Brain microvascular endothelial cell (primary cell): ENCODE measurements at regions not wholly inside any gene's neighbourhood (a gene's known extent, or its start where the extent isn't known, plus 50 kb on each side); places are given as distances from the start of the nearest gene placed in this dataset.

Experiments used
- DNase-seq: peaks from one replicate; pipeline ENCODE4 v3.0.0-alpha.2; 2020
- H3K27ac ChIP-seq: fragments of 250-450 bp; sonication (Bioruptor Pico); 2 replicates; pipeline ENCODE4 v1.5.1; 2020; ENCODE audit warnings: mild to moderate bottlenecking, moderate library complexity
- H3K27me3 ChIP-seq: fragments of 250-450 bp; sonication (Bioruptor Pico); replicated peaks from 2 replicates; pipeline ENCODE4 v1.5.1; 2020; ENCODE audit warnings: mild to moderate bottlenecking
- H3K36me3 ChIP-seq: fragments of 250-450 bp; sonication (Bioruptor Pico); replicated peaks from 2 replicates; pipeline ENCODE4 v1.5.1; 2020; ENCODE audit warnings: mild to moderate bottlenecking
- H3K4me3 ChIP-seq: 2 replicates; pipeline ENCODE4 v1.5.1; 2011; ENCODE audit warnings: low read depth, mild to moderate bottlenecking, control low read depth, low read length, moderate library complexity
- CTCF ChIP-seq: IDR thresholded peaks from 2 replicates; pipeline ENCODE4 v1.5.1; 2011; ENCODE audit warnings: low read depth, mild to moderate bottlenecking, moderate library complexity, low read length, control low read depth, inconsistent platforms; ENCODE audit errors: missing control alignments
- in situ Hi-C: cut with HindIII; loops from 2 replicates; pipeline ENCODE4 v1.10.0; 2017; ENCODE audit warnings: low sequenced_read_pairs, low pct_ligation_motif_present

- in situ Hi-C loops = no loop called here
- Histone ChIP-seq H3K4me3 (no peak overlapping the region), H3K27ac (no peak overlapping the region), H3K27me3 (no peaks in the 10 kb centered on the region), H3K36me3 (no peaks in the 10 kb centered on the region)
- no peak for DNase-seq
- no peak for TF ChIP-seq CTCF
Measured at GRCh38 chr5:167892352-167893115, 398.9 kb upstream of the WWC1 start.

- no peaks in the 10 kb centered on the region for H3K36me3 ChIP-seq
- no peak for DNase-seq
- no peak for TF ChIP-seq CTCF
- no peak overlapping the region for H3K27ac ChIP-seq
- no peak overlapping the region for H3K4me3 ChIP-seq
- in situ Hi-C loops = no loop called here
- no peaks in the 10 kb centered on the region for H3K27me3 ChIP-seq
Measured at GRCh38 chr5:167893271-167893670, 398.2 kb upstream of the WWC1 start.

GRCh38 chr5:167894631-167895472 is 396.6 kb upstream of the WWC1 start:
- no peak overlapping the region for H3K4me3 ChIP-seq
- H3K36me3 ChIP-seq = no peaks in the 10 kb centered on the region
- no peak for TF ChIP-seq CTCF
- no peaks in the 10 kb centered on the region for H3K27me3 ChIP-seq
- in situ Hi-C loops = no loop called here
- H3K27ac ChIP-seq = no peak overlapping the region
- DNase-seq = no peak

- DNase-seq = no peak
- H3K27me3 ChIP-seq = no peaks in the 10 kb centered on the region
- H3K27ac ChIP-seq = no peak overlapping the region
- in situ Hi-C loops = no loop called here
- H3K4me3 ChIP-seq = no peak overlapping the region
- TF ChIP-seq CTCF = no peak
- no peaks in the 10 kb centered on the region for H3K36me3 ChIP-seq
Measured at GRCh38 chr5:167895899-167896659, 395.4 kb upstream of the WWC1 start.

GRCh38 chr5:167896814-167897213 is 394.6 kb upstream of the WWC1 start:
- H3K36me3 ChIP-seq = no peaks in the 10 kb centered on the region
- DNase-seq = no peak
- no peak for TF ChIP-seq CTCF
- H3K27me3 ChIP-seq = no peaks in the 10 kb centered on the region
- H3K27ac ChIP-seq = no peak overlapping the region
- in situ Hi-C loops = no loop called here
- H3K4me3 ChIP-seq = no peak overlapping the region
